OCI-LY3 (cell line): ENCODE measurements at regions not wholly inside any gene's neighbourhood (a gene's known extent, or its start where the extent isn't known, plus 50 kb on each side); places are given as distances from the start of the nearest gene placed in this dataset.

Experiments
- H2AFZ ChIP-seq: fragments of 200-600, 300-600 bp; shearing (Covaris generic); 2 replicates; pipeline ENCODE4 v1.6.0; 2014; ENCODE audit warnings: antibody characterized with exemption, low read depth, low read length
- H3K27ac ChIP-seq: fragments of 200-600, 300-600 bp; sonication (generic); 2 replicates; pipeline ENCODE4 v1.5.1; 2014; ENCODE audit warnings: mild to moderate bottlenecking, low read length, moderate library complexity, mixed read lengths
- H3K27me3 ChIP-seq: fragments of 200-600, 300-600 bp; sonication (generic); 2 replicates; pipeline ENCODE4 v1.6.1; 2014; ENCODE audit warnings: low read depth, low read length, mixed read lengths
- H3K36me3 ChIP-seq: fragments of 200-600, 300-600 bp; sonication (generic); replicated peaks from 2 replicates; pipeline ENCODE3; 2014; ENCODE audit warnings: low read depth, low read length, mixed read lengths
- H3K4me1 ChIP-seq: fragments of 300-600, 200-600 bp; sonication (generic); 2 replicates; pipeline ENCODE4 v1.6.1; 2014; ENCODE audit warnings: low read length, mixed read lengths
- H3K4me2 ChIP-seq: fragments of 200-600, 300-600 bp; sonication (generic); 2 replicates; pipeline ENCODE4 v1.6.1; 2014; ENCODE audit warnings: low read length, mixed read lengths
- H3K4me3 ChIP-seq: fragments of 300-600, 200-600 bp; sonication (generic); 2 replicates; pipeline ENCODE4 v1.5.1; 2014; ENCODE audit warnings: antibody characterized with exemption, mild to moderate bottlenecking, low read length, moderate library complexity
- H3K79me2 ChIP-seq: fragments of 300-600, 200-600 bp; shearing (Covaris generic); 2 replicates; pipeline ENCODE4 v1.6.1; 2014; ENCODE audit warnings: mild to moderate bottlenecking, low read length, mixed read lengths
- H3K9ac ChIP-seq: fragments of 300-600, 200-600 bp; shearing (Covaris generic); 2 replicates; pipeline ENCODE4 v1.6.0; 2014; ENCODE audit warnings: mild to moderate bottlenecking, low read length, moderate library complexity
- H3K9me3 ChIP-seq: fragments of 200-600, 300-600 bp; shearing (Covaris generic); 2 replicates; pipeline ENCODE4 v1.6.1; 2014; ENCODE audit warnings: low read length, mixed read lengths; ENCODE audit not compliant: insufficient read depth
- H4K20me1 ChIP-seq: fragments of 200-600, 300-600 bp; sonication (generic); 2 replicates; pipeline ENCODE4 v1.6.1; 2016; ENCODE audit warnings: low read length, mixed read lengths; ENCODE audit not compliant: insufficient read depth
- CTCF ChIP-seq: fragments of 200-600, 300-600 bp; sonication (generic); IDR thresholded peaks from 2 replicates; pipeline ENCODE4 v1.5.1; 2014; ENCODE audit warnings: antibody characterized with exemption, low read length, low read depth
- EZH2phosphoT487 ChIP-seq: fragments of 200-600 bp; shearing (Covaris generic); IDR thresholded peaks from 2 replicates; pipeline ENCODE4 v1.6.1; 2018; ENCODE audit warnings: antibody characterized with exemption, mixed run types, low read depth

- Histone ChIP-seq H3K4me1 (no peaks in the 10 kb centered on the region), H3K79me2 (no peaks in the 10 kb centered on the region), H4K20me1 (no peaks in the 10 kb centered on the region), H3K4me3 (no peak overlapping the region), H3K4me2 (no peak overlapping the region), H2AFZ (no peak overlapping the region), H3K36me3 (no peaks in the 10 kb centered on the region), H3K27ac (no peak overlapping the region), H3K9ac (no peak overlapping the region), H3K27me3 (no peaks in the 10 kb centered on the region), H3K9me3 (no peaks in the 10 kb centered on the region)
- no peak for TF ChIP-seq CTCF
- no peak for TF ChIP-seq EZH2phosphoT487
Measured at GRCh38 chr12:40431169-40431568, 206.4 kb downstream of the LRRK2 start.

- no peak for TF ChIP-seq EZH2phosphoT487
- no peak for TF ChIP-seq CTCF
- H3K79me2 ChIP-seq = no peaks in the 10 kb centered on the region
- H2AFZ ChIP-seq = no peak overlapping the region
- H3K27me3 ChIP-seq = no peaks in the 10 kb centered on the region
- H3K36me3 ChIP-seq = no peaks in the 10 kb centered on the region
- no peaks in the 10 kb centered on the region for H3K9me3 ChIP-seq
- H3K4me1 ChIP-seq = no peaks in the 10 kb centered on the region
- H3K4me3 ChIP-seq = no peak overlapping the region
- no peaks in the 10 kb centered on the region for H4K20me1 ChIP-seq
- H3K27ac ChIP-seq = no peak overlapping the region
- no peak overlapping the region for H3K4me2 ChIP-seq
- H3K9ac ChIP-seq = no peak overlapping the region
Measured at GRCh38 chr12:40435251-40435650, 210.5 kb downstream of the LRRK2 start.

GRCh38 chr12:40435951-40436350 is 211.2 kb downstream of the LRRK2 start:
- Histone ChIP-seq H3K9me3 (no peaks in the 10 kb centered on the region), H3K4me1 (no peaks in the 10 kb centered on the region), H3K27ac (no peak overlapping the region), H2AFZ (no peak overlapping the region), H3K36me3 (no peaks in the 10 kb centered on the region), H4K20me1 (no peaks in the 10 kb centered on the region), H3K4me2 (no peak overlapping the region), H3K27me3 (no peaks in the 10 kb centered on the region), H3K9ac (no peak overlapping the region), H3K79me2 (no peaks in the 10 kb centered on the region), H3K4me3 (no peak overlapping the region)
- TF ChIP-seq CTCF = no peak
- no peak for TF ChIP-seq EZH2phosphoT487

GRCh38 chr12:40436564-40436963 is 211.8 kb downstream of the LRRK2 start:
- no peak overlapping the region for H3K27ac ChIP-seq
- no peaks in the 10 kb centered on the region for H3K79me2 ChIP-seq
- H3K36me3 ChIP-seq = no peaks in the 10 kb centered on the region
- H4K20me1 ChIP-seq = no peaks in the 10 kb centered on the region
- no peak overlapping the region for H2AFZ ChIP-seq
- H3K9ac ChIP-seq = no peak overlapping the region
- no peaks in the 10 kb centered on the region for H3K27me3 ChIP-seq
- no peak overlapping the region for H3K4me2 ChIP-seq
- TF ChIP-seq EZH2phosphoT487 = no peak
- no peak for TF ChIP-seq CTCF
- H3K9me3 ChIP-seq = no peaks in the 10 kb centered on the region
- no peak overlapping the region for H3K4me3 ChIP-seq
- no peaks in the 10 kb centered on the region for H3K4me1 ChIP-seq
